HG03378 (cell line): ENCODE measurements at regions not wholly inside any gene's neighbourhood (a gene's known extent, or its start where the extent isn't known, plus 50 kb on each side); places are given as distances from the start of the nearest gene placed in this dataset.
"Not testable (repeated sequence)": the region's sequence is repeated elsewhere in the genome, so short reads cannot be mapped to it uniquely, and the experiment has no call there.

ENCODE experiments used
- ATAC-seq: cut with Tn5 transposase; IDR thresholded peaks from one replicate; pipeline ENCODE4 v1.9.1; 2021; ENCODE audit warnings: mild to moderate bottlenecking, moderate library complexity; ENCODE audit not compliant: unreplicated experiment

DNA sequence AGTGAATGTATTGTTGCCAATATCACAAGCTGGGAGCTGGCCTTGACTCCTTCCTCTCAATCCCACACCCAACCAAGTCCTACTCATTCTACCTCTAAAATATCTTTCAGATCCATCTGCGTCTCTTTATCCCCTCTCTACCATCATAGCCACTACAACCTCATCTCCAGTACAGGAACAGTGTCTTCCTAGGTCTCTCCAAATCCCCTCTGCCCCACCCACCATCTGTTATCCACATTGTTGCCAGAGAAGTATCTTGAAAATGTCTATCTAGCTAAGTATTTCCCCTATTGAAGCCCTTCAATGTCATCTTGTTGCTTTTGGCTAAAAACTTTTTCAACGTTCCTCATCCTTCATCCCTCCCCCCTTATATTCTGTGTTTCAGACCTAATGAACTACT, 244.7 kb downstream of the C12orf75 start:
- no peak for ATAC-seq

DNA sequence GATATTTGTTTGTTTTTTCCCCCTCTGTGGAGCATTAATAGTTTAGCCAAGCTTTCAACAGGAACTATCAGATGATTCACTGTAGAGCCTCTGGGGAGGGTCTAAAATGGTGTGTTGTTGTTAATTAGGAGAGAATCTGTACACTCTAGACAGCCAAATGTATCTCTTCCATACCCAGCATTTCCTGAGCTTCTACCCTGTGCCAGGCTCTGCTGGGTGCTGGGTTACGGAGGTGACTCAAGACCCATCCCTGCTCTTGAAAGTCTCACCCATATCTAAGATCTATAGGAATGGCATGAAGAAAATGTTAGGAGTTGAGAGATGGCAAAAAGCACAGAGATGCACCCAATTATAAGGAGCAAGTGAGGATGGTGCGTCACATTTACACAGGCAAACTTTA, 245.8 kb downstream of the C12orf75 start:
- no peak for ATAC-seq

DNA sequence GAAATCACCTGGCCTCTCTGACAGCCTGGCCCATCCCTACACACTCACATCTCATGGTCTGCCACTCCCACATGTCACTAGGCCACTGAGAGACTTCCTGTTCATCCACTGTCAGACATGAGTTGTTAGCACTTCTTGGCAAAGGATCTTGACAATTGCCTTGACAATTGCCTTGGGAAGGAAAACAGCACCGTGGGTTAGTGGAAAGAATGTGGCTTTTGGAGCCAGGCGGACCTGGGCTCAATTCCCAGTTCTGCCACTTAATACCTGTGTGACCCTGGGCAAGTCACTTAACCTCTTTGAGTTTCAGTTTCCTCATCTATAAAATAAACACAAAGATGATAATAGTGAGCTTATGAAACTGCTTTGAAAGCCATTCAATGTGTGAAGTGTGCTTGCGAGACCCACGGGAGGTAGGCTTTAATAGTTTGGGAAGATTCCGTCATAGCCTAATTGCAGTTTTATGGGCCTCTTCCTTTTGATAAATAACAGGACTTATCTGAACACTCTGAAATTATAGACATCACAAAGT, 250.4 kb downstream of the C12orf75 start:
- no peak for ATAC-seq

DNA sequence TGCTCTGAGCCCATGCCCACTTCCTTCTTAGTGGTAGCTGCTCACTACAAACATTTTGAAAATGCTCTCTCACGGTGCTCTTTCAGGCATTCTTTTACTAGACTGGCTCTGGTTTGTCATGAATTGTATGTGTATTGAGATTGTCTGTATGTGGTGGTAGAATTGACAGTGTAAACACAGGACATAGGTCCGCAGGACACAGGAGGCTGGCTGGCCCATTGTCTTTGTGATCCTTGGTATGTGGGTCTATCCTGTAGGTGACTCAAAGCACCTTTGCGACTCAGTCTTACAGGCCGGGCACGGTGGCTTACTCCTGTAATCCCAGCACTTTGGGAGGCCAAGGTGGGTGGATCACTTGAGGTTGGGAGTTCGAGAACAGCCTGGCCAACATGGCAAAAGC, 250.9 kb downstream of the C12orf75 start:
- no peak for ATAC-seq

DNA sequence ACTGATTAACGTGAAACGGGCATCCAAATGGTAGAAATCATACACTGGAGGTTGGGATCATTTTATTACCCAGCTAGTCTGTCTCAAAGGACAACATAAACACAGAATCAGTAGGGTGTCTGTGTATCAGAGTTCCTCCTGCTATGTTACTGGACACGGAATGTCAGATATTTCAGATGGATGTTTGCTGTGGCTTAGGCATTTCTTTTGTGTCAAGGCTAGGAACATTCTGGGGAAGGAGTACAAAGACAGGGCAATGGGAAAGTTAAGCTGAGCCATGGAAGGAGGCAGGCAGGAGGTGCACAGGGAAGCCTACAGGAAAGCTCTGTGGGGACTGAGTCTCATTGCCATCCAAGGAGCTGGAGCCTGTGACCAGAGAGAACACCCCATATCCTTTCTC, 254.6 kb downstream of the C12orf75 start:
- no peak for ATAC-seq

DNA sequence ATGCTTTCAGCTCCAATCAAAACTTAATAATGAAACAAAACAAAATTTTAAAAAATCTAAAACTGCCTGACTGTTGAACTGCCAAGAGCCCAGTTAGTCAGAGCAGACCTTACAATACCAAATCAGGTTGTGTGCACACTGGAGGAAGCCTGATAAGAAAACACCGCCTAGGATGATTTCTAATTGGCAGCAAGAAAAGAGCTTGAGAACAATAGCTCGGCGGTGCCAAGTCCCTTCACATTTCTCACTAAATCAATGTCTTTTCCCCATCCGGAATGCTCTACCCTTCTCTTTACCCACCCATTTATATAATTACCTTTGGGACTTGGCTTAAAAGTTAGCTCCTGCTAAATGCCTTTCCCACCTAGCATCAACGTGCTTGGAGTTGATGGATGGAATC, 256.7 kb downstream of the C12orf75 start:
- ATAC-seq, result no peak

DNA sequence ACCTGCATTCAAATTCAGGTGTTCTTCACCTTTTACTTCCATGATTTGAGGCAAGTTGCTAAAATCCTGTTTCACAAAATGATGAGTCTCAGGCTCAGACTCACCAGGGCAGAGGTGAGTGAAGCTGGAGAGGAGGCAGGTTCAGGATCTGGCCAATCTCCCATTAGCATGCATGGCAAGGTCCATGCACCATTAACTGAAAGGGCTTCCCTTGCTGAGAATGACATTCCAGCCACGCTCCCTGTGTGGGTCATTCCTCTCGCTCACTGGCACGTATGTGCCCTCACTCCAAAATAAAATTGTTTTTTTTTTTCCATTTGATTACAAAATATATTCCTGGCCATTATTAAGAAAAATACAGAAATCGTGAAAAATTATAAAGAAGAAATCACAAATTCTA, 257.6 kb downstream of the C12orf75 start:
- no peak for ATAC-seq

DNA sequence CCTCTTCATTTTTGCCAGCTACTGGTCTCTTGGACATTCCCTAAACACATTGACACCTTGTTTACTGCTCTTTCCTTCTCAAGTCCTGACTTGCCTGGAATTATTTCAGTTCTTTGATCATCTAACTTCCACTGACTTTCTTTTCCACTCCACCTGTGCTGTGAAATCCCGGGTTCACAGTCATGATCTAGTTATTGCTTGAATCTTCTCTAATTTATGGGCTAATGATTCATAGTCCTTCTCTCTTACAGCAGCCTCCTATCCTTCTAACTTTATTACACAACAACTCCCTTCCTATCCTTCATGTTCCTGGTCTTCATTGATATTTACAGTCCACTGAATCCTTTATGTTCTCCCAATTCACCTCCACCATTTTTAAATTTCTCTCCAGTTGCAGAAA, 260.1 kb downstream of the C12orf75 start:
- no peak for ATAC-seq

DNA sequence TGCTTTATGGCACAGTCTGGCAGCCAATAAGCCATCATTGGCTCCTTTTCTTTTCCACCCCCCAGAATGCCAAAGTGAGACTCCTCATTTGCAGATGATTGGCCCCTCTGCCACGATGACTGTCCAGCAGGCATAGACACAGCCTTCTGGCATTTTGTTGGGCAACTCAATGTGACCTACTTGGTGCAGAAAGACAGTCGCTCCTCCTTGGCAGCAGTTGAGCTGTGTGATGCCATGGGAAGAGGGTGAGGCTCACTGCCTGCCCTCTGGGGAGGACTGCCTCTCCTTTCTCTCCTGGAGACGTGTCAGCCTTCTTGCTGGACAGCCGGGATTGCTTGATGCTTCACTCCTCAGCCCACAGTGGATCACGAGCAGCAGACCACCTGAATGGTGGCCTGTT, 264.9 kb downstream of the C12orf75 start:
- no peak for ATAC-seq

DNA sequence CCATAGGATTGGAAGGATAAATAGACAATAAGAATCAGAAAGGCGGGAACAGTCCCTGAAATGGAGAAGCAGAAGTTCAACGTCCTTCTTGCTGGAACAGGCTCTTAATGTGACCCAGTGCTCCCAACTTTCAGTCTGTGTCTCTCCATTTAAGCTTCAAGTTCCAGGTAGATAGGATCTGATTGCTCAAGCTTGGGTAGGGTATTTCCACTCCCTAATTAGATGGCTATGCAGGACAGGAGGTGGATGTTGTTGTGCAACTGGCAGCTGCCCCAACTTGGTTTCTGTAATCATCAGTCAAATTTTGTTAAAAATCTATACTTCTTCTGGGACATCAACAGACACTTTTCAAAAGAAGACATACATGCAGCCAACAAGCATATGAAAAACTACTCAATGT, 266.2 kb downstream of the C12orf75 start:
- ATAC-seq, result no peak

DNA sequence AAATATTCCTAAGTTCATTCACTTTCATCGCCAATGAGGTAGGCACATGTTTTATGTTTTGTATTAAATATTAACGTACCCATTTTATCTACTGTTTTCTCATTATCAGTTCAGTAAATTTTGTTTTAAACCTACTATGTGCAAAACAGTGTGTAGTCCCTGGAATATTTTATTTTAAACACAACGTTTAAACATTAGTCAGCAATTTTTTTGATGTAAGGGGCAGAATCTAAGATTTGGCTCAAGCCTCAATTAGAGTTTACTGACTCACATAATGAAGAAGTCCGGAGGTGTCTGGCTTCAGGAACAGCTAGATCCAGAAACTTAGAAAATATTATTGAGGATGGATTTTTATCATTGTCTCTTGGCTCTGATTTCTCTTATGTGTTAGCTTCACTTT, 267.5 kb downstream of the C12orf75 start:
- ATAC-seq, result no peak

DNA sequence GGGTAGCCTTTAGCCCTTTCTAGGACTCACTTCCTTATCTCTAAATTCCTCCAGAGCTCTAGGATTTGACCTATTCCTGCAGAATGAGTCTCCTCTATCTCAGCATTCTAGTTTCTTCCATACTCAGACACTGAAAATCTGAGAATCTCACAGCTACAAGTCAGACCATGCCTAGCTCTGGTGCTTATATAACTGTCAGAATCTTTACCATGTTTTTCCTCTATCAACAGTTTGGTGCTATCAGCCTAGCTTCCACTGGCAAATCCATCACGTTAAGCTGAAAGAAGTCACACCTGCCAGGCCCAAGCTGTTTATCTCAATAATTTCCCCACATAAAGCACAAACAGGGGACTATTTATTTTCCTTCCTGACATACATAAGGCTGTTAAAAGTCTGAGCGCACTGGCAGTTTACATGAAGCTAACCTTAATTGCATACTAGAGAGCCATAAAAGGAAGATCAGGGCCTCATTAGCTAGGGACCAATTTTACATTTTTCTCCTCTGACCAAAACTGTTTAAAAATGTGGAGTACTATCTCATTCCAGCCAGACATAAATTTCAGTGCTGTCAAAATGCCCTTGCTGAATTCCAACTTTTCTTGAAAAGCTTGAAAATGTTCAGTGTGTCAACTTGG, 270.5 kb downstream of the C12orf75 start:
- no peak for ATAC-seq

DNA sequence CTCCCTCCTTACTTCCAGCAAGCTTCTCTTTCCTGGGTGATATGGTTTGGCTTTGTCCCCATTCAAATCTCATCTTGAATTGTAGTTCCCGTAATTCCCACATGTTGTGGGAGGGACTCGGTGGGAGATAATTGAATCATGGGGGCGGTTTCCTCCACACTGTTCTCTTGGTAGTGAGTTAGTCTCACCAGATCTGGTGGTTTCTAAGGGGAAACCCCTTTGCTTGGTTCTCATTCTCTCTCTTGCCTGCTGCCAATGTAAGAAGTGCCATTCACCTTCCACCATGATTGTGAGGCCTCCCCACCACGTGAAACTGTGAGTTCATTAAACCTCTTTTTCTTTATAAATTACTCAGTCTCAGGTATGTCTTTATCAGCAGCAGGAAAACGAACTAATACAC, 271.8 kb downstream of the C12orf75 start:
- ATAC-seq, result not testable (repeated sequence)

DNA sequence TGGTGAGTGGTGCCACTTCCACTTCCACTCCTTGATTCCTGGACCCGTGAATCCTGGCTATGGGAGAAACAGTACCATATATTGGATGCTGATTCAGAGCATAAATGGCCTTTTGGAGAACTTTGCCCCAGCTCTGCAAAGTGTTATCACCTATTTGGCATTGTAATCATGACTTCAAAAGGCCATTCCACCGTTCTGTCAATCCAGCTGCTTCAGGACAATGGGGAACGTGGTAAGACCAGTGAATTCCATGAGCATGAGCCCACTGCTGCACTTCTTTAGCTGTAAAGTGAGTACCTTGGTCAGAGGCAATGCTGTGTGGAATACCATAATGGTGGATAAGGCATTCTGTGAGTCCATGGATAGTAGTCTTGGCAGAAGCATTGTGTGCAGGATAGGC, 273.8 kb downstream of the C12orf75 start:
- ATAC-seq, result not testable (repeated sequence)

DNA sequence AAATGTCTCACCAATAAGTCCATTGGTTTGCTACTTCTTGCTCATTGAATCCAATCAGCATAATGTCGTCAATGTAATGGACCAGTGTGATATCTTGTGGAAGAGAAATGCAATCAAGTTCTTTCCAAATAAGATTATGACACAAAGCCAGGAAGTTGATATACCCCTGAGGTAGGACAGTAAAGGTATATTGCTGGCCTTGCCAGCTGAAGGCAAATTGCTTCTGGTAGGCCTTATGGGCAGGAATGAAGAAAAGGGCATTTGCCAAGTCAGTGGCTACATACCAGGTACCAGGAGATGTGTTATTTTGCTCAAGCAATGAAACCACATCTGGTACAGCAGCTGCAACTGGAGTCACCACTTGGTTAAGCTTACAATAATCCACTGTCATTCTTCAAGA, 276.1 kb downstream of the C12orf75 start:
- not testable (repeated sequence) for ATAC-seq

DNA sequence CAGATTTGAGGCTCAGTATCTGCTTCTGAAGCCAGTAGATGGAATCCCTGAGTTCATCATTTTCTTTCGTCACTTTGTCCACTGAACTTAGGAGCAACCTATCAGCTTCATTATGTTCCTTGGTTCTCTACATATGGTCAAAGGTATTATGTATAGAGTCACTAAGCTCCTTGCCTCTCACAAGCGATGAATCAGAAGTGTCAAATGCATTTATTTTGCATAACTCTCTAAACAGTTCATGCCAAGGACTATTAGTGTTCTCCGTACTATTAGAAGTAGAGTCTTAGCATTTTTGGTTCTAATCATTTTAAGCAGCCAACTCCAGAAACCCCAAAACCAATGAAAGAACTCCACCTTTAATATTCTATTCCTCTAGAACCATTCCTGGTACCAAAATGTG, 278.5 kb downstream of the C12orf75 start:
- not testable (repeated sequence) for ATAC-seq

DNA sequence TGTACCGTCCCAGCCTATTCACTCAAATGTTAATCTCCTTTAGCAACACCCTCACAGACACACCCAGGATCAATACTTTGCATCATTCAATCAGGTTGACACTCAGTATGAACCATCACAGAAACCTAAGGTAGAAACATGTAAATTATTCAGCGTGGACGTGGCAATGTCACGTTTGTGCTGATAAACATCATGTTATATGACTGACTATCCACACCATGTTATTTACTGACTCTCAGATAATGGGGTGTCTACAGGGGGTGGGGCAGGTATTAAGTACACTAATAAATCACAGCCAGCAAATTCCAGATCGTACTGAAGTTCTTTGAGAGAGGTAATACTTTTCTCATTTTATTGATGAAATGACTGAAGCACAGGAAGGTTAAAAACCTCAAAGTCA, 280.0 kb downstream of the C12orf75 start:
- ATAC-seq, result no peak

DNA sequence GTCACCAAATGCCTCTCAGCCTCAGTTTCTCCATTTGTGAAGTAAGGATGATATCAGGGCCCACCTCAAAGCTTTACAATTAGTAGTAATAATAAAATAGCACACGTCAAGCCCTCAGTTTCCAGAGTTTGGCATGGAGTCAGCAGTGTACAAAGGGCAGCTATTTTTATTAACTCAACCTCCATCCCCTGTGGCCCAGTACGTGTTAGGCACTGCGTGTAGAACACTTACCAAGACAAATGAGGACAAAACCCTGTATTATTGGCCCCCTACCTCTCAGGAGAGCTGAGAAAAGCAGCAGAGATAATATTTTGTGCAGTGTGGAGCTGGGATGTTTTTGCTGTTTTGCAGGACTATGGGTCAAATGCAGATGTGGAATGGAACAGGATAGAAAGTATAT, 280.8 kb downstream of the C12orf75 start:
- ATAC-seq, result no peak

DNA sequence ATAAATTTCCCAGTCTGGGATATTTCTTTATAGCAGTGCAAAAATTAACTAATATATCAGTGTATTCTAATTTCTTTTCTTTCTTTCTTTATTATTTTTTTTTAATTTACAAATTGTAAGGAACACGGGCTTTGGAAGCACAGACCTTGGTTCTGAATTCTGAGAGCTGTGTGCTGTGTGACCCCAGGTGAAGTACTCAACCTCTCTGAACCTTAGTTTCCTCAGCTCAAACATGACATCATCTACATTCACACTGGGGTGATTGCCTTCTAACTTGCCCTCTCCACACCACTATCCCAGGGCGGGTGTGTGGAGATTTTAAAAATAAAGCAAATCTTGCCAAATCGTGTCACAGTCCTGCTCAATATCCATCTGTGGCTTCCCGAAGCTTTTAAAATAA, 282.8 kb downstream of the C12orf75 start:
- no peak for ATAC-seq

DNA sequence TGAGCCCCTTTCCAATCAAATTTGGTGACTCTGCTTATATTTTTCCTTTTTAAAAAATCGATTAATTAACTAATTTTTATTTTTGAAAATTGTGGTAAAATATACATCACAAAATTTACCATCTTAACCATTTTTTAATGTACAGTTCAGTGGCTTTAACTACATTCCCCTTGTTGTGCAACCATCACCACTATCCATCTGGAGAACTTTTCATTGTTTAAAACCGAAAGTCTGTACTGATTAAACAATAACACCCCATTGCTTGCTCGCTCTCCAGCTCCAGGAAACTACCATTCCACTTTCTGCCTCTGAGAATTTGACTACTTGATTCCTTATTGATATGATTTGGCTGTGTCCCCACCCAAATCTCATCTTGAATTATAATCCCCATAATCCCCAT, 283.4 kb downstream of the C12orf75 start:
- no peak for ATAC-seq

DNA sequence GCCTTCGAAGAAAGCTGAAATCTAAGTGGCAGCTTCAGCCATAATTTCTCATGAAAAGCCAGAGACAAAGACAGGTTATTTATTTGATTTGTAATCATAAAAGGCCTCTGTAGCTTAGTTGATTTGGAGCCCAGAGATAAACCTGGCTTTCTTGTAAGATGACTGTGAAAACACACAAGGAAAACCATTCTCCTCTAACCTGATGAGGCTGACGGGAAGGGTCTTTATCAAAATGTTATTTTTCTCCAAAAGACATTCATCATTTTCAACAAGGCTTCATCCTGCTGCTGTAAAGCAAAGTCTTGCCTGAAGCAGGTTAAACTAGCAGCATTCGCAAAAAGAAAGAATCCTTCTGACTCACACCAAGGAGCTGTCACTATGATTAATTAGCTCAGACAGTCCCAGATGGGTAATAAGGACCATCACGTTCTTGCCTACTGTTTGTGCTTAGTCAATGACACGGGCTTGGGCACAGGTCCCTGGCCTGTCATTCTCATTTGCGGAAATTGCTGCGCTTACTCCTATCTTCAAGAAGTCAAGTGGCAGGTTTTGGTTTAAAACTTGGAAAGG, 286.6 kb downstream of the C12orf75 start:
- ATAC-seq, result no peak

DNA sequence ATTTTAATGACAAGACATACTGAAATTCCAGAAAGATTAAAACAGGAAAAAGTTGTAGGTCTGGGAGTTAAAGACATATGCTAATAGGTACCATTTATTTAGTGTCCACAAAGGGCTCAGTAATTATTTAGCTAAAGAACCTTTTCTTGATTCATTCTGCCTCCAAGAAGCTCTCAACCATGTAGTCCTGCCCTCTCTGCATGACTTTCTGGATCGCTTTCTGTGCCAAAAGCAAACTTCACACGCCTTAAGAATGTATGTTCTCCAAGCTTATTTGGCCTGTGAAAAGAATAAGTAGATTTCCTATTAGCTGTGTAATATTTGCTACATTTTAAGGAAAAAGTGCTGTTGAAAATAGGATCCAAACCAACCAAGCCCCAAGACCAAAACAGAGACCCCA, 291.7 kb downstream of the C12orf75 start:
- no peak for ATAC-seq
